Fibroblast of lung (primary cell): ENCODE measurements at regions not wholly inside any gene's neighbourhood (a gene's known extent, or its start where the extent isn't known, plus 50 kb on each side); places are given as distances from the start of the nearest gene placed in this dataset.

ENCODE experiments used
- DNase-seq, 2 donors: peaks; one replicate each; pipeline versions ENCODE4 v3.0.0 to v3.0.0-alpha.2; 2010; ENCODE audit warnings: low read depth in 2 of 2
- H2AFZ ChIP-seq: 2 replicates; pipeline ENCODE4 v1.5.1; 2012; ENCODE audit warnings: low read length, control low read depth, inconsistent platforms
- H3K27ac ChIP-seq: 2 replicates; pipeline ENCODE4 v1.5.1; 2011; ENCODE audit warnings: low read length, control low read depth; ENCODE audit not compliant: insufficient read depth
- H3K27me3 ChIP-seq: 2 replicates; pipeline ENCODE4 v1.5.1; 2011; ENCODE audit warnings: mild to moderate bottlenecking, low read length; ENCODE audit not compliant: control insufficient read depth, insufficient read depth
- H3K36me3 ChIP-seq: 2 replicates; pipeline ENCODE4 v1.5.1; 2011; ENCODE audit warnings: low read length; ENCODE audit not compliant: control insufficient read depth, insufficient read depth
- H3K4me1 ChIP-seq: 2 replicates; pipeline ENCODE4 v1.5.1; 2011; ENCODE audit warnings: low read length; ENCODE audit not compliant: control insufficient read depth, insufficient read depth; ENCODE audit errors: extremely low read depth
- H3K4me2 ChIP-seq: 2 replicates; pipeline ENCODE4 v1.5.1; 2011; ENCODE audit warnings: low read length, control low read depth; ENCODE audit not compliant: insufficient read depth; ENCODE audit errors: extremely low read depth
- H3K4me3 ChIP-seq, 4 experiments: fragments of 200-600 bp in 1 of 4; sonication (generic) in 1 of 4; replicated peaks in 1 of 4; 2 replicates each; pipeline ENCODE4 v1.5.1; 2011 to 2016; ENCODE audit warnings: low read length in 4 of 4, low read depth in 3 of 4, mild to moderate bottlenecking in 3 of 4, control low read depth in 2 of 4, inconsistent platforms in 1 of 4, mixed read lengths in 1 of 4; ENCODE audit not compliant: insufficient read depth in 1 of 4; ENCODE audit errors: control extremely low read depth in 1 of 4
- H3K79me2 ChIP-seq: 2 replicates; pipeline ENCODE4 v1.5.1; 2012; ENCODE audit warnings: mild to moderate bottlenecking, low read length, inconsistent platforms; ENCODE audit not compliant: control insufficient read depth, insufficient read depth
- H3K9ac ChIP-seq: 2 replicates; pipeline ENCODE4 v1.5.1; 2011; ENCODE audit warnings: mild to moderate bottlenecking, low read length, control low read depth; ENCODE audit not compliant: insufficient read depth
- H3K9me3 ChIP-seq: 2 replicates; pipeline ENCODE4 v1.5.1; 2012; ENCODE audit warnings: low read depth, low read length; ENCODE audit not compliant: control insufficient read depth, insufficient read depth
- H4K20me1 ChIP-seq: 2 replicates; pipeline ENCODE4 v1.5.1; 2011; ENCODE audit warnings: low read length; ENCODE audit not compliant: control insufficient read depth, insufficient read depth; ENCODE audit errors: extremely low read depth
- CTCF ChIP-seq, 2 donors: IDR thresholded peaks in 1 of 2; conservative IDR thresholded peaks in 1 of 2; 1 replicate in 1 of 2; 2 replicates in 1 of 2; pipeline ENCODE4 v1.5.1; 2011 to 2012; ENCODE audit warnings: low read length in 2 of 2, control low read depth in 1 of 2, inconsistent platforms in 1 of 2, low read depth in 1 of 2, mild to moderate bottlenecking in 1 of 2
- EZH2 ChIP-seq: IDR thresholded peaks from 2 replicates; pipeline ENCODE4 v1.5.1; 2012; ENCODE audit warnings: low read length, control low read depth, mild to moderate bottlenecking; ENCODE audit errors: missing control alignments

GRCh38 chr16:76816475-76816874, 374.5 kb upstream of the MON1B start:
- no peaks in the 10 kb centered on the region for H3K36me3 ChIP-seq
- no peaks in the 10 kb centered on the region for H3K27me3 ChIP-seq
- H3K9ac ChIP-seq: no peak overlapping the region
- no peak overlapping the region for H3K4me2 ChIP-seq
- no peaks in the 10 kb centered on the region for H3K79me2 ChIP-seq
- H2AFZ ChIP-seq: no peak overlapping the region
- no peaks in the 10 kb centered on the region for H4K20me1 ChIP-seq
- no peak overlapping the region for H3K4me3 ChIP-seq
- DNase-seq: no peak
- no peak for TF ChIP-seq EZH2
- no peak for TF ChIP-seq CTCF (conservative IDR thresholded peaks at IDR 0.05 in 1 of 2, IDR thresholded peaks at IDR 0.05 in 1 of 2; ENCODE audit: low read depth in 1 of 2, low read length in 2 of 2)
- H3K4me1 ChIP-seq: no peaks in the 10 kb centered on the region
- H3K9me3 ChIP-seq: no peaks in the 10 kb centered on the region
- no peak overlapping the region for H3K27ac ChIP-seq

GRCh38 chr16:76818606-76819181, 372.3 kb upstream of the MON1B start:
- Histone ChIP-seq H3K4me3 (no peak overlapping the region), H3K9ac (no peak overlapping the region), H3K36me3 (no peaks in the 10 kb centered on the region), H3K9me3 (no peaks in the 10 kb centered on the region), H4K20me1 (no peaks in the 10 kb centered on the region), H3K4me2 (no peak overlapping the region), H3K79me2 (no peaks in the 10 kb centered on the region), H3K27me3 (no peaks in the 10 kb centered on the region), H2AFZ (no peak overlapping the region), H3K4me1 (no peaks in the 10 kb centered on the region), H3K27ac (no peak overlapping the region)
- TF ChIP-seq CTCF (conservative IDR thresholded peaks at IDR 0.05 in 1 of 2, IDR thresholded peaks at IDR 0.05 in 1 of 2; ENCODE audit: low read depth in 1 of 2, low read length in 2 of 2) (no peak), EZH2 (no peak)
- no peak for DNase-seq

- Histone ChIP-seq H3K4me1 (no peaks in the 10 kb centered on the region), H3K4me3 (no peak overlapping the region), H4K20me1 (no peaks in the 10 kb centered on the region), H3K4me2 (no peak overlapping the region), H3K27ac (no peak overlapping the region), H2AFZ (no peak overlapping the region), H3K9ac (no peak overlapping the region), H3K9me3 (no peaks in the 10 kb centered on the region), H3K27me3 (no peaks in the 10 kb centered on the region), H3K79me2 (no peaks in the 10 kb centered on the region), H3K36me3 (no peaks in the 10 kb centered on the region)
- no peak for DNase-seq
- TF ChIP-seq CTCF (conservative IDR thresholded peaks at IDR 0.05 in 1 of 2, IDR thresholded peaks at IDR 0.05 in 1 of 2; ENCODE audit: low read depth in 1 of 2, low read length in 2 of 2) (no peak), EZH2 (no peak)
Observed at GRCh38 chr16:76819226-76819916, 371.6 kb upstream of the MON1B start.
